RWPE2 (cell line): ENCODE measurements at regions not wholly inside any gene's neighbourhood (a gene's known extent, or its start where the extent isn't known, plus 50 kb on each side); places are given as distances from the start of the nearest gene placed in this dataset.

ENCODE experiments used
- ATAC-seq: fragments of 200-7000 bp; cut with Tn5 transposase; 3 replicates; pipeline ENCODE4 v1.9.1; 2021; ENCODE audit warnings: low read depth
- DNase-seq: peaks from one replicate; pipeline ENCODE4 v3.0.0-alpha.2; 2020; ENCODE audit warnings: low spot score
- H3K27ac ChIP-seq: fragments of 450-650 bp; 2 replicates; pipeline ENCODE4 v1.5.1; 2017; ENCODE audit warnings: mild to moderate bottlenecking; ENCODE audit not compliant: poor library complexity, severe bottlenecking
- H3K27me3 ChIP-seq: fragments of 250-450 bp; sonication (Bioruptor Pico); 2 replicates; pipeline ENCODE4 v1.5.1; 2021; ENCODE audit warnings: mild to moderate bottlenecking, moderate library complexity; ENCODE audit not compliant: insufficient read depth, poor library complexity, severe bottlenecking
- H3K36me3 ChIP-seq: fragments of 250-450 bp; sonication (Bioruptor Pico); 2 replicates; pipeline ENCODE4 v1.5.1; 2020; ENCODE audit warnings: low read depth, mild to moderate bottlenecking, moderate library complexity
- H3K4me1 ChIP-seq: fragments of 250-450 bp; sonication (Bioruptor Pico); 2 replicates; pipeline ENCODE4 v1.5.1; 2021; ENCODE audit warnings: mild to moderate bottlenecking, moderate library complexity; ENCODE audit not compliant: insufficient read depth, poor library complexity, severe bottlenecking
- H3K4me3 ChIP-seq: fragments of 250-450 bp; sonication (Bioruptor Pico); 2 replicates; pipeline ENCODE4 v1.5.1; 2021; ENCODE audit warnings: mild to moderate bottlenecking, moderate library complexity; ENCODE audit not compliant: severe bottlenecking
- H3K9me3 ChIP-seq: fragments of 250-450 bp; sonication (Bioruptor Pico); 2 replicates; pipeline ENCODE4 v1.5.1; 2021; ENCODE audit warnings: mild to moderate bottlenecking, moderate library complexity; ENCODE audit not compliant: severe bottlenecking
- CTCF ChIP-seq: fragments of 450-650 bp; IDR thresholded peaks from one replicate; pipeline ENCODE4 v1.5.1; 2017; ENCODE audit warnings: mild to moderate bottlenecking, moderate library complexity; ENCODE audit not compliant: poor library complexity, severe bottlenecking

- no peak for TF ChIP-seq CTCF
- DNase-seq, result no peak
- no peaks in the 10 kb centered on the region for H3K27me3 ChIP-seq
- no peak overlapping the region for H3K27ac ChIP-seq
- ATAC-seq, result no peak
- H3K36me3 ChIP-seq, result no peaks in the 10 kb centered on the region
- H3K4me3 ChIP-seq, result no peak overlapping the region
- no peaks in the 10 kb centered on the region for H3K9me3 ChIP-seq
- no peaks in the 10 kb centered on the region for H3K4me1 ChIP-seq
These were observed 271.6 kb upstream of the CADM1 start for GRCh38 chr11:115775846-115776245.

GRCh38 chr11:115774756-115775155 lies 270.5 kb upstream of the CADM1 start:
- Histone ChIP-seq H3K27ac (no peak overlapping the region), H3K9me3 (no peaks in the 10 kb centered on the region), H3K4me1 (no peaks in the 10 kb centered on the region), H3K36me3 (no peaks in the 10 kb centered on the region), H3K27me3 (no peaks in the 10 kb centered on the region), H3K4me3 (no peak overlapping the region)
- ATAC-seq, result no peak
- TF ChIP-seq CTCF, result no peak
- DNase-seq, result no peak

GRCh38 chr11:115769891-115770290 lies 265.7 kb upstream of the CADM1 start:
- no peak for DNase-seq
- H3K36me3 ChIP-seq, result no peaks in the 10 kb centered on the region
- ATAC-seq, result no peak
- no peaks in the 10 kb centered on the region for H3K9me3 ChIP-seq
- H3K27me3 ChIP-seq, result no peaks in the 10 kb centered on the region
- TF ChIP-seq CTCF, result no peak
- no peak overlapping the region for H3K4me3 ChIP-seq
- peaks cover 8% of the 10 kb centered on the region for H3K4me1 ChIP-seq
- H3K27ac ChIP-seq, result no peak overlapping the region

- ATAC-seq, result no peak
- H3K9me3 ChIP-seq, result no peaks in the 10 kb centered on the region
- DNase-seq, result no peak
- H3K27ac ChIP-seq, result no peak overlapping the region
- H3K4me1 ChIP-seq, result peaks cover 8% of the 10 kb centered on the region
- no peak overlapping the region for H3K4me3 ChIP-seq
- no peak for TF ChIP-seq CTCF
- H3K27me3 ChIP-seq, result no peaks in the 10 kb centered on the region
- no peaks in the 10 kb centered on the region for H3K36me3 ChIP-seq
These were observed 263.7 kb upstream of the CADM1 start for GRCh38 chr11:115767883-115768282.

GRCh38 chr11:115767047-115767802 lies 263.0 kb upstream of the CADM1 start:
- DNase-seq (no peak), ATAC-seq (no peak)
- Histone ChIP-seq H3K27ac (no peak overlapping the region), H3K4me3 (no peak overlapping the region), H3K27me3 (no peaks in the 10 kb centered on the region), H3K4me1 (peaks cover 8% of the 10 kb centered on the region), H3K36me3 (no peaks in the 10 kb centered on the region), H3K9me3 (no peaks in the 10 kb centered on the region)
- TF ChIP-seq CTCF, result no peak
